GM18861 (cell line): ENCODE measurements at regions not wholly inside any gene's neighbourhood (a gene's known extent, or its start where the extent isn't known, plus 50 kb on each side); places are given as distances from the start of the nearest gene placed in this dataset.
A peak's percentile ranks its signal among the peaks of the same experiment; 100 is the strongest.

Source experiments
- ATAC-seq: cut with Tn5 transposase; IDR thresholded peaks from one replicate; pipeline ENCODE4 v1.9.1; 2021; ENCODE audit not compliant: unreplicated experiment

GRCh38 chr4:104138116-104138515 lies 356.6 kb downstream of the CXXC4 start:
- no peak for ATAC-seq

- ATAC-seq: no peak
These were observed 365.5 kb downstream of the CXXC4 start for GRCh38 chr4:104129243-104129642.

GRCh38 chr4:104128850-104129213 lies 365.9 kb downstream of the CXXC4 start:
- ATAC-seq: peak; percentile 60

GRCh38 chr4:104128031-104128849 lies 366.5 kb downstream of the CXXC4 start:
- no peak for ATAC-seq

- no peak for ATAC-seq
These were observed 371.7 kb downstream of the CXXC4 start for GRCh38 chr4:104123021-104123420.

GRCh38 chr4:104117776-104118175 lies 376.9 kb downstream of the CXXC4 start:
- no peak for ATAC-seq

DNA sequence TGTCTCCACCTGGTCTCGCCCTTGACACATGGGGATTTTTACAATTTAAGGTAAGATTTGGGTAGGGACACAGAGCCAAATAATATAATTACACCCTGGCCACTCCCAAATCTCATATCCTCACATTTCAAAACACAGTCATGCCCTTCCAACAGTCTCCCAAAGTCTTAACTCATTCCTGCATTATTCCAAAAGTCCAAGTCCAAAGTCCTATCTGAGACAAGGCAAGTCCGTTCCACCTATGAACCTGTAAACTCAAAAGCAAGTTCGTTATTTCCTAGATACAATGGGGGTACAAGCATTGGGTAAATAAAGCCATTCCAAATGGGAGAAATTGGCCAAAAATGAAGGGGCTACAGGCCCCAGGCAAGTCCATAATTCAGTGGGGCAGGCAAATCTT lies 380.8 kb downstream of the CXXC4 start:
- no peak for ATAC-seq

DNA sequence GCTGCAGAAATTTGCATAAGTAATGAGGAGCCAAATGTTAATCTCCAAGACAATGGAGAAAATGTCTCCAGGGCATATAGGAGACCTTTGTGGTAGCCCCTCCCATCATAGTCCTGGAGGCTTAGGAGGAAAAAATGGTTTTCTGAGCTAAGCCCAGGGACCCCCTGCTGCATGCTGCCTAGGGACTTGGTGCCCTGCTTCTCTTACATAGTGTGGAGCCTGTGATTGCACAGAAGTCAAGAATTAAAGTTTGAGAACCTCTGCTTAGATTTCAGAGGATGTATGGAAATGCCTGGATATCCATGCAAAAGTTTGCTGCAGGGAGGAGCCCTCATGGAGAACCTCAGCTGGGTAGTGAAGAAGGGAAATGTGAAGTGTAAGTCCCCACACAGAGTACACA lies 379.4 kb upstream of the TACR3 start:
- no peak for ATAC-seq

GRCh38 chr4:104093247-104093646 lies 373.5 kb upstream of the TACR3 start:
- no peak for ATAC-seq

DNA sequence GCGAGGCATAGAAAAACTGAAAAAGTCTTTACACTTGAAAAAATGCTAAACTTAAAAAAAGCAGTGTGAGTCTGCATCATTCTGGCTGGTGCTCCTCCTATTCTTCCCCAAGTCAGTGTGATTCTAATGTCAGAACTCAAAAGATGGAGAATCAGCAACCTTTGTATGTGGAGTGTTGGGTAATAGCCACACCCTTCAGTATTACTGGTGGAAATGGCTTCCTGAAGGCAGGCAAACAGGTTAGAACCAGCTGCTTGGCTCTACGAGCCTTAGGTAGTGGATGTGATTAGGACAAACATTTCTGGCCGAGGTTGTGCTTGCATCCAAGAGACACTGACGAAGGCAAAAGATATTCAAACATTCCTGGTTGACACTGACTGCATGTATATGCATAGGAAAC lies 353.4 kb upstream of the TACR3 start:
- ATAC-seq: no peak

DNA sequence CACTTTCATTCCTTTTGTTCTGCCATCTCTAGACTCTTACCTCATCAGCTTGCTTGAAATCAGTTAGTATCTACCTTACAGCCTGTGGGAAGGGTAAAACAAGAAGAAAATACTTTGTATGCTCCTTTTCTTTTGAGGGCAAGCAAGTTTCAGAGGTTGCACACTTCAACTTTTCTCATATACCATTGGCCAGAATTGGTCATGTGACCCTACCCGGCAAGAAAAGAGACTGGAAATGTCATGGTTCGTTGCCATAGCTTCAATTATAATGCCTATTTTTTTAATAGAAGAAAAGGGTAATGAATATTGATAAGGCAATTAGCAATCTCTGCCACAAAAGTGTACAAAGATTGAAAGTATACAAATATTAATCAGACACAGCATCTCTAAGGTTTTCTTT lies 346.7 kb upstream of the TACR3 start:
- no peak for ATAC-seq

DNA sequence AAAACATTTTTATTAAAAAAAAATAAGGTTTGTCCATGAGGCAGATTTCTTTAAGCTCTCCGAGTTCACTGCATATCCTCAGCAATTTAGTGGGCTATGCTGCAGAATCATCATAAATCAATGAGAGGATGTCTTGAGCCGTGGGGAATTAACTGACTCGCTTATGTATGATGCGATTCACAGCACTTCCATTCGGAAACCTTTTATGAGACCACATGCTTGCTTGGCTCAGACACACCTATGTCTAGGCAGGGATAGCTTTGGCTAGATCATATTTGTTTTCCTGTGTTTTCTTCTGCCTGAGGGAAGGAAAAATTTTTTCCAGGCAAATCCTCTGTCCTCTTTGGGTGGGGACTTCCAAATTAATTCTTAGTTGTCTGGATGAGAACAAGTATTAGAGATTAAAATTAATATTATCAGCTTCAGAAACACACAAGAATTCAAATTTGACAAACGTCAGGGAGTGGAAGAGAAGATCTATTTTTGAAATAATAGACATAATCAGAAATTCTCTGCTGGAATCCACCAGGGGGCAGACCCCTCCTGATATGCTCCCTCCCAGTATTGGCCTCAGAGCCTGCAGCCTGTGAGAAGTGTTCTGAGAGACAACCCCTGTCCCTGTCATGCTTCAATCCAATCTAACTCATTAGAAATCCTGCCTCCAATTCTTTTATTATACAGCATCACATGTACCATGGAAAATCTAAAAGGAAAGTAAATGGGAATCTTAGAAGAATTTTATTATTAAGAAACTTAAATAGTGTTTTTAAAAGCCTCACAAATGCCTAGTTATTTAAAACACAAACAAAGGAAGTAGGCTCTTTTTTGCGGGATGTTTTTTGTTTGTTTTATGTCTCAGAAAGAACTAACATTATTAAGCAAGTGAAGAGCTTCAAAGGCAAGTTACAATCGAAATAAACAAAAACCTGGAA lies 345.1 kb upstream of the TACR3 start:
- ATAC-seq: peak; percentile 78

- no peak for ATAC-seq
These were observed 343.6 kb upstream of the TACR3 start for GRCh38 chr4:104063341-104063740.

- no peak for ATAC-seq
These were observed 324.6 kb upstream of the TACR3 start for GRCh38 chr4:104044369-104044768.

GRCh38 chr4:104032896-104033295 lies 313.1 kb upstream of the TACR3 start:
- no peak for ATAC-seq

DNA sequence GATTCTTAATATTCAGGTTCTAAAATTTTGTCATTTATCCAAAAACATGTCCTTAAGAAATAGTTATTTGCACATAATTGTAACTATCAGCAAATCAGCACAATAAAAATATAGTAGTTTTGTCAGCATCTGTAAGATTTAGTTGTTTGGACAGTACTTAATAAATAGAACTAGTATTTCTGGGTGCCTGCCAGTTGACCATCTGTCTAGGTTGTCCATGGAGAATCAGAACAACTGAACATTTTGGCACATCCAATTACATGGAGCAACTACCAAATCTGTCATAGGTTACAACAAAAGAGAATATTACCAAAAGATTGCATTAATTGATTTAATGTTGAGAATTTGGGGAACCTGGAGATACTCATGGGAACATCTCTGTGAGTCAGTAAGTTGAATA lies 305.5 kb upstream of the TACR3 start:
- ATAC-seq: no peak

GRCh38 chr4:104022831-104023230 lies 303.0 kb upstream of the TACR3 start:
- ATAC-seq: no peak

DNA sequence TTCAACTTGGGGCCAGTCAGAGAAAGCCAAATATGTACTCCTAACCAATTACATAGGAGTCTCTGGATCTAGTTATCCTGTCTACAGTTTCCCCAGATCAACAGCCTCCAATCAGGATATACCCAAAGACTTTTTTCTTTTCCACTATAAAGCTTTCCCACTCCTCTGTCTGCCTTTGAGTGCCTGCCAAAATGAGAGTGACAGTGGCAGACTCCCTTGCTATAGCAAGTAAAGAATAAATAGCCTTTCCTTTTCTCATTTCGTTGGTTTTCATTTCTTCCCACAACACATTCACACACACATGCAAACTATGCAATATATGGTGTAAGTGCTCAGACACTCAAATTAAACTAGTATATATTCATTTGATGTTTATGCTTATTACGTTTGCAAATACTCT lies 302.4 kb upstream of the TACR3 start:
- no peak for ATAC-seq

DNA sequence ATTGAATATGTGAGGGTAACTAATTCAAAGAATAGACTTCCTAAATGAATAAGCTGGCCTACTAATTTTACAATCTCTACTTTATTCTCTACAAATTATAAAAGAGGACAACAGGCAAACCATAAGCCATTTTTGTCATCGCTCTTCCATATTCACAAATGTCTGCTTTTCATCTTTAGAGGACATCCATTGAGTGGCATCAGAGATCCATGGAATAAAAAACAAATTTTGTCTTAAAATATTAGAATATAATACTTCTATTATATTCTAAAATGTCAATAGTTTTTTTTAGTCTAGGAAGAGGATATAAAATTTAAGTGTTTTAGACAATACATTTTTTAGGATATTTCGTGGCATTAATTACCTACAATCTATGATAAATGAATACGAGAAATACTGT lies 300.9 kb upstream of the TACR3 start:
- no peak for ATAC-seq

DNA sequence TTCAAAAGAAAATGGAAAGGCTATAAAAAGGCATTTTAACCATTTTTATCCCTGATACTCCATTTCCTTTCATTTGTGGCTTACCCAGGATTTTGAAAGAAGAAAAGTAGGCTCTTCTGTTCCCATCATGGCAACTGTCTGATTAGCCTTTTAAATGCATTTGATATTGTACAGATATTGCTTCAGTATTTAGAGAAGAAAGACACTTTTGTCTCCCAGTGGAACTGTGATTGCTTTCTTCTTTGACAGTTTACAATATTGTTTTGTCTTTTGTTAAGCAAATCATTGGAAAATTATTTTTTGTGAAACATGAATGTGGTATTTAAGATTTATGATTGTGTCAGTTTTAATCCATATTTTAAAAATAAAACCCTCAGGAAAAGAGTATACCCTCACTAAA lies 297.4 kb upstream of the TACR3 start:
- ATAC-seq: no peak

GRCh38 chr4:104015680-104016079 lies 295.9 kb upstream of the TACR3 start:
- ATAC-seq: no peak

DNA sequence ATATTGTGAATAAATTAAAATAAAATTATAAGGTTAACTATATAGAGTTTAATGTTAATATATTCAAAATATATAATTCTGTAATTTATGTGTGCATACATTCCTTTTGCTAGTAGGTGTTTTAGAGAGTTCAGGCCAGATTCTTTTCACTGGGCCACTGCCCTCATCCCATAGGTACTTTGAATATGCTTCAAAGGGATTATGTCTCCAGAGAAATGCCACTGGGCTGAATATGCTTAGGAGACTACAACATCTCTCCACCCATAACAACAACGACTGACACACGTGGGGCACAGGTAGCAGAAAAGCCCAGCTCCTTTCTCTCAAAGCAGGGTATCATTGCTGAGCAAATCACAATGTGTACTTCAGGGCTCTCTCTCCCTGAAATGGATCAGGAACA lies 290.9 kb upstream of the TACR3 start:
- no peak for ATAC-seq
